Activated T-helper 2 cell treated with anti-CD3 and anti-CD28 coated beads, Interferon-gamma antibody, Interleukin-2, Interleukin-4, amounts not matched to agents 10 μg/mL and 5 μg/mL and 100 μg/mL, durations not matched to agents 14 hours and 24 hours and 36 hours (primary cell): ENCODE measurements at regions not wholly inside any gene's neighbourhood (a gene's known extent, or its start where the extent isn't known, plus 50 kb on each side); places are given as distances from the start of the nearest gene placed in this dataset.

Experiments
- DNase-seq: peaks from one replicate; pipeline ENCODE4 v3.0.0; 2021; ENCODE audit warnings: low spot score
- H3K27ac Mint-ChIP-seq: one replicate; pipeline ENCODE4 v1.8.0; 2021; ENCODE audit warnings: mixed read lengths
- H3K27me3 Mint-ChIP-seq: one replicate; pipeline ENCODE4 v1.8.0; 2021; ENCODE audit warnings: low read depth, mixed read lengths
- H3K36me3 Mint-ChIP-seq: one replicate; pipeline ENCODE4 v1.8.0; 2021; ENCODE audit warnings: low read depth, mixed read lengths
- H3K4me1 Mint-ChIP-seq: one replicate; pipeline ENCODE4 v1.8.0; 2021; ENCODE audit warnings: low read depth, mixed read lengths
- H3K4me3 Mint-ChIP-seq: one replicate; pipeline ENCODE4 v1.8.0; 2021; ENCODE audit warnings: low read depth, mild to moderate bottlenecking, moderate library complexity, mixed read lengths
- H3K9me3 Mint-ChIP-seq: one replicate; pipeline ENCODE4 v1.8.0; 2021; ENCODE audit warnings: mixed read lengths
- intact Hi-C: fragments of 100-400 bp; cut with micrococcal nuclease; formaldehyde crosslinking; loops from one replicate; pipeline ENCODE4 v1.15.1; 2023

GRCh38 chr14:86989285-86989684, 1003.7 kb downstream of the GALC start:
- H3K27ac Mint-ChIP-seq: no peak overlapping the region
- no peaks in the 10 kb centered on the region for H3K27me3 Mint-ChIP-seq
- H3K36me3 Mint-ChIP-seq: no peaks in the 10 kb centered on the region
- no peak for DNase-seq
- no peaks in the 10 kb centered on the region for H3K4me1 Mint-ChIP-seq
- intact Hi-C loops: no loop called here
- no peak overlapping the region for H3K4me3 Mint-ChIP-seq
- H3K9me3 Mint-ChIP-seq: peaks cover 15% of the 10 kb centered on the region

DNA sequence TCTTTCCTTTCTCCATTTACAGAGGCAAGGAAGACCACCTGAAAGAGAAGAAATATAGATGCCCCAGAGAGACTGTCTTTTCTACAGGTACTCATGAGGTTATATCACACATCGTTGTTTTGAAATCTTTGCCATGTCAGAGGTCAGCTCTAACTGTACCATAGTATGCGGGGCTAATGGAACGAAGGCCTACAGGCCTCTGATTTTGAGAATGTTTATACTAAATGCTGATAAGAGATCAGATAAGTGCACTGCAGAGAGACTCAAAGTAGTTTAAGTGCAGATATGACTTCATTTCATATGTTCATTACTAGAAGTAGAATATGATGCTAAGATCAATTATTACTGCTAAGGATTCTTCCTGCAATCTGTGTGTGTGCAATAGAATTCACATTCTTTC, 1005.0 kb downstream of the GALC start:
- no peak for DNase-seq
- Mint-ChIP-seq H3K4me1 (no peaks in the 10 kb centered on the region), H3K4me3 (no peak overlapping the region), H3K9me3 (peaks cover 18% of the 10 kb centered on the region), H3K27ac (no peak overlapping the region), H3K27me3 (no peaks in the 10 kb centered on the region), H3K36me3 (no peaks in the 10 kb centered on the region)
- intact Hi-C loops: no loop called here

DNA sequence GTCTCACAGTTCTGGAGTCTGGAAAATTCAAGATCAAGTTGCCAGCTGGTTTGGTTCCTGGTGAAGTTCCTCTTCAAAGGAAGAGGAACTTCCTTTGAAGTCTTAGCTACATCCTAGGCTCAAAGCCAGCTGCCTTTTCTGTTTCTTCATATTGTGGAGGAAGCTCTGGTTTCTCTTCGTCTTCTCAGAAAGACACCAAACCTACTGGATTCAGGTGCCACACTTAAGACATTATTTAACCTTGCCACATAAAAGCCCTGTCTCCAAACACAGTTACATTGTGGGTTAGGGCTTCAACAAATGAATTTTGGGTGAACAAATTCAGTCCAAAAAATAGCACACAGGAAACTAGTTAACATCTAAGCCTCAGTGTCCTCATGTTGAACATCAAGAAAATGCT, 1019.8 kb downstream of the GALC start:
- Mint-ChIP-seq H3K27ac (no peak overlapping the region), H3K36me3 (no peaks in the 10 kb centered on the region), H3K4me1 (no peaks in the 10 kb centered on the region), H3K4me3 (no peak overlapping the region), H3K9me3 (peaks cover 37% of the 10 kb centered on the region), H3K27me3 (no peaks in the 10 kb centered on the region)
- intact Hi-C loops: no loop called here
- DNase-seq: no peak

GRCh38 chr14:86971292-86971691, 1021.7 kb downstream of the GALC start:
- no peaks in the 10 kb centered on the region for H3K36me3 Mint-ChIP-seq
- H3K27me3 Mint-ChIP-seq: no peaks in the 10 kb centered on the region
- H3K27ac Mint-ChIP-seq: no peak overlapping the region
- no peak overlapping the region for H3K4me3 Mint-ChIP-seq
- intact Hi-C loops: no loop called here
- peaks cover 37% of the 10 kb centered on the region for H3K9me3 Mint-ChIP-seq
- H3K4me1 Mint-ChIP-seq: no peaks in the 10 kb centered on the region
- no peak for DNase-seq

GRCh38 chr14:86961106-86961716, 1031.8 kb downstream of the GALC start:
- no peak for DNase-seq
- H3K4me1 Mint-ChIP-seq: no peaks in the 10 kb centered on the region
- no peaks in the 10 kb centered on the region for H3K36me3 Mint-ChIP-seq
- intact Hi-C loops: no loop called here
- H3K27me3 Mint-ChIP-seq: no peaks in the 10 kb centered on the region
- H3K9me3 Mint-ChIP-seq: peaks cover 6% of the 10 kb centered on the region
- no peak overlapping the region for H3K4me3 Mint-ChIP-seq
- H3K27ac Mint-ChIP-seq: no peak overlapping the region

DNA sequence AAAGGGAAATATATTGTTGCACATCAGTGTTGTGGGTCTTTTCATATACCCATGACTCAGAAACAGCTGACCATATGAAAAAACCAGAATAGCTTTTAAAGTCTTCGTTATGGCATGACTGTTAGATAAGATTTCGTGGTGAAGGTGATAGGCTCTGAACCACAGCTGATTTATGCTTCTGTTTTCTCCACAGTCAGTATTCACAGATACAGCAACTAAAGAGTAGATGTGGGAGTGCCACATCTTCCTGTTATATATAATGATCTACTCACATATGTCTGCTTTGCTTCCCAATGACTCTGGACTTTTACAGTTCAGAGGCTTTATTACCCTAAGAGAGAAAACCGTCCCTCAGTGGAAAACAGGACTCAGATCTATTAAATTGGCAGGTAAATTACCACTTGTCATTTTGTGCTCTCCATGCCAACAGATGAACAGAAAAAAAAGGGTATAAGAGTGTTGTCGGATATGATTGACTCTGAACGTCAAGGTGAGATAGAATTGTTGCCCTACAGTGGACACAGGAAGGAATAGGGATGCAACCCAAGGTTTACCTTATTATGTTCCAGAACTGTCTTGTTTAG, 1037.1 kb downstream of the GALC start:
- intact Hi-C loops: no loop called here
- H3K27me3 Mint-ChIP-seq: no peaks in the 10 kb centered on the region
- H3K4me3 Mint-ChIP-seq: no peak overlapping the region
- no peak overlapping the region for H3K27ac Mint-ChIP-seq
- no peaks in the 10 kb centered on the region for H3K9me3 Mint-ChIP-seq
- no peaks in the 10 kb centered on the region for H3K4me1 Mint-ChIP-seq
- no peak for DNase-seq
- no peaks in the 10 kb centered on the region for H3K36me3 Mint-ChIP-seq

DNA sequence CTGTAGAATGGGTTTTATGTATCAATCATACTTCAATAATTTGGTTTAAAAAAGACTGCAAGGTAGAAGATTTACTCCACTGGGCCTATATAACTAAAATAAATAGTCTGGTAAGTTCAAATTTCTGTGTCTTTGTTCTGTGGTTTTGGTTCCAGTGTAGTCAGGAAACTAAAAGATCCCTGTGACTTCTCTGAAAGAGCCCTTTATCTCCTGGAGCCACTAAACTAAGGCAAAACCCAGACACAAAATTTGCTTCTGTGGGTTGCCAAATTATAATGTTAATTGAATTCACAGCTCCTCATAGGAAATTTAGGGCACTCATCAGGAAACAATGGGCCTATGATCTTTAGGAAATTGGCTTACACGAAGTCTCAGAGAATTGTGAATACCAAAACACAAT, 1038.4 kb downstream of the GALC start:
- DNase-seq: no peak
- no peak overlapping the region for H3K27ac Mint-ChIP-seq
- no peaks in the 10 kb centered on the region for H3K36me3 Mint-ChIP-seq
- no peak overlapping the region for H3K4me3 Mint-ChIP-seq
- no peaks in the 10 kb centered on the region for H3K4me1 Mint-ChIP-seq
- H3K27me3 Mint-ChIP-seq: no peaks in the 10 kb centered on the region
- H3K9me3 Mint-ChIP-seq: peaks cover 4% of the 10 kb centered on the region
- intact Hi-C loops: no loop called here

- Mint-ChIP-seq H3K27ac (no peak overlapping the region), H3K4me1 (no peaks in the 10 kb centered on the region), H3K4me3 (no peak overlapping the region), H3K9me3 (peaks cover 9% of the 10 kb centered on the region), H3K36me3 (no peaks in the 10 kb centered on the region), H3K27me3 (no peaks in the 10 kb centered on the region)
- DNase-seq: no peak
- intact Hi-C loops: no loop called here
These were observed 1046.5 kb downstream of the GALC start for GRCh38 chr14:86946446-86946845.

DNA sequence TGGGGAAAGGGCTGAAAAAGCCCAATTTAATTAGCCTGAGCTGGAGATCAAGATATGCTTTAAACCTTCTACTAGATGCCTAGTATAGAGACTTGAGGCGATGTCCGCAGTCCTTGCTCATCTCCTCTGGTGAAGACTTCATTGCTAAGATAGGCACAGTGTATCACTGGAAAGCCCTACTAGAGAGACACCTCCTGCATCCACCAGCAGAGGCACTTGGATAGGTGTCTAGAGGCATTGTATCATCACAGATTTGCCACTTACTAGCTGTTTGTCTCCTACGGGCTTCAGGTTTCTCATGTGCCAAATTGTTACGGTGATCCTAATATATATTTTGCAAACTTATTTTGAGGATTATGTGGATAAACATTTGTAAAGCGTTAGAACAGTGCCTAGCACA, 1048.5 kb downstream of the GALC start:
- Mint-ChIP-seq H3K27ac (no peak overlapping the region), H3K36me3 (no peaks in the 10 kb centered on the region), H3K27me3 (no peaks in the 10 kb centered on the region), H3K9me3 (peaks cover 5% of the 10 kb centered on the region), H3K4me1 (no peaks in the 10 kb centered on the region), H3K4me3 (no peak overlapping the region)
- intact Hi-C loops: no loop called here
- no peak for DNase-seq

GRCh38 chr14:86943391-86944365, 1049.3 kb downstream of the GALC start:
- no peak overlapping the region for H3K27ac Mint-ChIP-seq
- H3K9me3 Mint-ChIP-seq: peaks cover 9% of the 10 kb centered on the region
- intact Hi-C loops: no loop called here
- H3K36me3 Mint-ChIP-seq: no peaks in the 10 kb centered on the region
- H3K4me3 Mint-ChIP-seq: no peak overlapping the region
- no peaks in the 10 kb centered on the region for H3K27me3 Mint-ChIP-seq
- DNase-seq: no peak
- H3K4me1 Mint-ChIP-seq: no peaks in the 10 kb centered on the region

GRCh38 chr14:86942936-86943335, 1050.0 kb downstream of the GALC start:
- intact Hi-C loops: no loop called here
- no peak for DNase-seq
- H3K4me3 Mint-ChIP-seq: no peak overlapping the region
- H3K27ac Mint-ChIP-seq: no peak overlapping the region
- H3K36me3 Mint-ChIP-seq: no peaks in the 10 kb centered on the region
- no peaks in the 10 kb centered on the region for H3K27me3 Mint-ChIP-seq
- H3K4me1 Mint-ChIP-seq: no peaks in the 10 kb centered on the region
- H3K9me3 Mint-ChIP-seq: peaks cover 13% of the 10 kb centered on the region

DNA sequence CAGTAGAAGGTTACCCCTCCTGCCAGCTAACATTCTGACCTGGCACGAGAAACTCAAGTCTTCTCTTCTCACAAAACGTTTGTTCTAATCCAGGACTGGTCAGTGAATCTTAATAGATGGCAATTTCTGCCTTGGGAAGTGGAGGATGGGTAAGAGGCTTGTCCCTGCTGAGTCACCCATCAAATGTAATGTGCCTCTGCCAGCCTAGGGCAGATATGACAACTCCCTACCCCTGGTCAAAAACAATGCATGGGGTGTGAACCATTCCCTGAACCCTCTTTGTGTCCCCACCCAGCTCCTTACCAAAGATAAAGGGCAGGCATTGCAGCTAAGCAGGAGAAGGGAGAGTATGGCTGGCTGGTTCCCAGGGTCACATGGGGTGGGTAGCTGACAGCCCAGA, 1052.9 kb downstream of the GALC start:
- Mint-ChIP-seq H3K9me3 (peaks cover 19% of the 10 kb centered on the region), H3K4me3 (no peak overlapping the region), H3K36me3 (no peaks in the 10 kb centered on the region), H3K27ac (no peak overlapping the region), H3K27me3 (no peaks in the 10 kb centered on the region), H3K4me1 (no peaks in the 10 kb centered on the region)
- DNase-seq: no peak
- intact Hi-C loops: no loop called here

- no peaks in the 10 kb centered on the region for H3K4me1 Mint-ChIP-seq
- H3K27me3 Mint-ChIP-seq: no peaks in the 10 kb centered on the region
- H3K36me3 Mint-ChIP-seq: no peaks in the 10 kb centered on the region
- intact Hi-C loops: no loop called here
- H3K27ac Mint-ChIP-seq: no peak overlapping the region
- H3K9me3 Mint-ChIP-seq: peaks cover 19% of the 10 kb centered on the region
- no peak overlapping the region for H3K4me3 Mint-ChIP-seq
- no peak for DNase-seq
These were observed 1054.7 kb downstream of the GALC start for GRCh38 chr14:86938320-86938719.
